ENCODE measurements at regions not wholly inside any gene's neighbourhood (a gene's known extent, or its start where the extent isn't known, plus 50 kb on each side); places are given as distances from the start of the nearest gene placed in this dataset.

- ChIA-PET POLR2A (interaction anchor here (0.6 to 1.7 kb wide), 2 partner anchors 9 to 318 kb away, joined by 3 to 5 read pairs; no protein-coding TSS in a partner anchor), CTCF (interaction anchor here (1.0 kb wide), 1 partner anchor 14 kb away, joined by 3 read pairs; no protein-coding TSS in a partner anchor)
- DNase-seq, result no peak
- H3K9me3 Mint-ChIP-seq, result no peaks in the 10 kb centered on the region
- peaks cover 4% of the 10 kb centered on the region for H3K27me3 Mint-ChIP-seq
- no peaks in the 10 kb centered on the region for H3K36me3 Mint-ChIP-seq (ENCODE audit: low read depth)
- peaks cover 18% of the 10 kb centered on the region for H3K4me1 Mint-ChIP-seq
- no peak overlapping the region for H3K27ac Mint-ChIP-seq
- H3K4me3 Mint-ChIP-seq, result no peak overlapping the region
Measured at GRCh38 chr2:64857581-64858471, 131.4 kb upstream of the SLC1A4 start.

- Mint-ChIP-seq H3K27ac (no peak overlapping the region), H3K9me3 (no peaks in the 10 kb centered on the region), H3K4me1 (peaks cover 15% of the 10 kb centered on the region), H3K27me3 (peaks cover 4% of the 10 kb centered on the region), H3K36me3 (ENCODE audit: low read depth) (no peaks in the 10 kb centered on the region), H3K4me3 (no peak overlapping the region)
- CTCF ChIA-PET, result interaction anchor here (0.9 to 1.0 kb wide), 2 partner anchors 13 to 27 kb away, joined by 3 to 4 read pairs; no protein-coding TSS in a partner anchor
- POLR2A ChIA-PET, result interaction anchor here (1.7 kb wide), 1 partner anchor 10 kb away, joined by 5 read pairs; no protein-coding TSS in a partner anchor
- DNase-seq, result no peak
Measured at GRCh38 chr2:64858541-64859311, 130.5 kb upstream of the SLC1A4 start.

- Mint-ChIP-seq H3K36me3 (ENCODE audit: low read depth) (no peaks in the 10 kb centered on the region), H3K4me1 (peaks cover 9% of the 10 kb centered on the region), H3K9me3 (no peaks in the 10 kb centered on the region), H3K27ac (no peak overlapping the region), H3K4me3 (no peak overlapping the region), H3K27me3 (peaks cover 4% of the 10 kb centered on the region)
- CTCF ChIA-PET, result interaction anchor here (0.9 kb wide), 1 partner anchor 28 kb away, joined by 4 read pairs; no protein-coding TSS in a partner anchor
- POLR2A ChIA-PET, result interaction anchor here (0.8 to 1.7 kb wide), 2 partner anchors 11 to 252 kb away, joined by 4 to 5 read pairs; no protein-coding TSS in a partner anchor
- no peak for DNase-seq
Measured at GRCh38 chr2:64859312-64860212, 129.6 kb upstream of the SLC1A4 start.

- no peak for DNase-seq
- no peaks in the 10 kb centered on the region for H3K9me3 Mint-ChIP-seq
- POLR2A ChIA-PET, result interaction anchor here (0.8 kb wide), 1 partner anchor 253 kb away, joined by 4 read pairs; no protein-coding TSS in a partner anchor
- peaks cover 4% of the 10 kb centered on the region for H3K27me3 Mint-ChIP-seq
- CTCF ChIA-PET, result interaction anchor here (0.6 kb wide), 1 partner anchor 882 kb away, joined by 3 read pairs; no protein-coding TSS in a partner anchor
- no peaks in the 10 kb centered on the region for H3K36me3 Mint-ChIP-seq (ENCODE audit: low read depth)
- H3K27ac Mint-ChIP-seq, result no peak overlapping the region
- H3K4me3 Mint-ChIP-seq, result no peak overlapping the region
- peaks cover 3% of the 10 kb centered on the region for H3K4me1 Mint-ChIP-seq
Measured at GRCh38 chr2:64860276-64860885, 128.8 kb upstream of the SLC1A4 start.

GRCh38 chr2:64860936-64861335 is 128.3 kb upstream of the SLC1A4 start:
- Mint-ChIP-seq H3K4me3 (no peak overlapping the region), H3K36me3 (ENCODE audit: low read depth) (no peaks in the 10 kb centered on the region), H3K4me1 (peaks cover 4% of the 10 kb centered on the region), H3K27ac (no peak overlapping the region), H3K27me3 (peaks cover 4% of the 10 kb centered on the region), H3K9me3 (no peaks in the 10 kb centered on the region)
- CTCF ChIA-PET, result interaction anchor here (0.6 to 2.2 kb wide), 2 partner anchors 214 to 882 kb away, joined by 3 to 9 read pairs; no protein-coding TSS in a partner anchor
- POLR2A ChIA-PET, result interaction anchor here (0.8 kb wide), 1 partner anchor 343 kb away, joined by 3 read pairs; no protein-coding TSS in a partner anchor
- no peak for DNase-seq

- POLR2A ChIA-PET, result interaction anchor here (0.8 to 3.2 kb wide), 3 partner anchors 208 to 344 kb away, joined by 3 to 15 read pairs (median 13); partner anchors contain the start of genes AFTPH and SERTAD2
- peaks cover 4% of the 10 kb centered on the region for H3K4me1 Mint-ChIP-seq
Measured at GRCh38 chr2:64861452-64862397, 127.5 kb upstream of the SLC1A4 start.

GRCh38 chr2:64862623-64863022 is 126.6 kb upstream of the SLC1A4 start:
- ChIA-PET CTCF (interaction anchor here (0.5 to 2.2 kb wide), 4 partner anchors 112 to 216 kb away, joined by 3 to 9 read pairs (median 3); partner anchors contain the start of gene SERTAD2), POLR2A (interaction anchor here (1.0 to 3.2 kb wide), 4 partner anchors 43 to 339 kb away, joined by 3 to 15 read pairs (median 8); partner anchors contain the start of genes AFTPH and SERTAD2)
- H3K4me1 Mint-ChIP-seq, result peaks cover 4% of the 10 kb centered on the region
- H3K27ac Mint-ChIP-seq, result no peak overlapping the region
- no peak overlapping the region for H3K4me3 Mint-ChIP-seq
- no peaks in the 10 kb centered on the region for H3K36me3 Mint-ChIP-seq (ENCODE audit: low read depth)
- H3K9me3 Mint-ChIP-seq, result no peaks in the 10 kb centered on the region
- peaks cover 12% of the 10 kb centered on the region for H3K27me3 Mint-ChIP-seq
- no peak for DNase-seq

More at GRCh38 chr2:64861452-64862397, 127.5 kb upstream of the SLC1A4 start:
- CTCF ChIA-PET, result interaction anchor here (0.5 to 2.2 kb wide), 5 partner anchors 98 to 215 kb away, joined by 3 to 9 read pairs (median 3); partner anchors contain the start of gene SERTAD2
- peaks cover 7% of the 10 kb centered on the region for H3K27me3 Mint-ChIP-seq
- H3K9me3 Mint-ChIP-seq, result no peaks in the 10 kb centered on the region
- no peak for DNase-seq
- no peak overlapping the region for H3K27ac Mint-ChIP-seq
- H3K36me3 Mint-ChIP-seq (ENCODE audit: low read depth), result no peaks in the 10 kb centered on the region
- no peak overlapping the region for H3K4me3 Mint-ChIP-seq

- Mint-ChIP-seq H3K36me3 (ENCODE audit: low read depth) (no peaks in the 10 kb centered on the region), H3K4me3 (no peak overlapping the region), H3K4me1 (peaks cover 4% of the 10 kb centered on the region), H3K9me3 (no peaks in the 10 kb centered on the region), H3K27ac (no peak overlapping the region), H3K27me3 (peaks cover 12% of the 10 kb centered on the region)
- CTCF ChIA-PET, result interaction anchor here (0.6 to 2.2 kb wide), 4 partner anchors 112 to 316 kb away, joined by 3 to 9 read pairs (median 5); no protein-coding TSS in a partner anchor
- POLR2A ChIA-PET, result interaction anchor here (1.0 to 3.2 kb wide), 5 partner anchors 43 to 340 kb away, joined by 3 to 15 read pairs (median 3); partner anchors contain the start of genes AFTPH and SERTAD2
- no peak for DNase-seq
Measured at GRCh38 chr2:64863097-64863820, 125.9 kb upstream of the SLC1A4 start.

GRCh38 chr2:64865073-64865830 is 123.9 kb upstream of the SLC1A4 start:
- H3K27me3 Mint-ChIP-seq, result peaks cover 8% of the 10 kb centered on the region
- H3K27ac Mint-ChIP-seq, result no peak overlapping the region
- H3K36me3 Mint-ChIP-seq (ENCODE audit: low read depth), result no peaks in the 10 kb centered on the region
- DNase-seq, result peak; percentile 69
- H3K4me1 Mint-ChIP-seq, result peaks cover 1% of the 10 kb centered on the region
- ChIA-PET POLR2A (interaction anchor here (1.0 to 3.2 kb wide), 2 partner anchors 212 to 219 kb away, joined by 3 to 15 read pairs; partner anchors contain the start of gene SERTAD2), CTCF (interaction anchor here (0.8 kb wide), 1 partner anchor 33 kb away, joined by 3 read pairs; no protein-coding TSS in a partner anchor)
- H3K9me3 Mint-ChIP-seq, result no peaks in the 10 kb centered on the region
- H3K4me3 Mint-ChIP-seq, result peak overlapping the region; percentile 66
